Prostate gland (tissue), 2 donors: ENCODE measurements at regions not wholly inside any gene's neighbourhood (a gene's known extent, or its start where the extent isn't known, plus 50 kb on each side); places are given as distances from the start of the nearest gene placed in this dataset.

Experiments used
- CTCF ChIP-seq, 4 experiments: fragments of 200-600 bp in 2 of 4; fragments of 450-650 bp in 2 of 4; sonication (generic) in 2 of 4; IDR thresholded peaks; 1 replicate in 3 of 4; 2 replicates in 1 of 4; pipeline ENCODE4 v1.5.1; 2016 to 2019; ENCODE audit warnings: antibody characterized with exemption in 4 of 4, mild to moderate bottlenecking in 2 of 4, moderate library complexity in 2 of 4
- POLR2A ChIP-seq: fragments of 450-650 bp; IDR thresholded peaks from one replicate; pipeline ENCODE4 v1.6.1; 2016; ENCODE audit warnings: antibody characterized with exemption, mild to moderate bottlenecking
- POLR2AphosphoS5 ChIP-seq: sonication (generic); formaldehyde crosslinking; IDR thresholded peaks from one replicate; pipeline ENCODE4 v1.6.1; 2017; ENCODE audit warnings: antibody characterized with exemption

DNA sequence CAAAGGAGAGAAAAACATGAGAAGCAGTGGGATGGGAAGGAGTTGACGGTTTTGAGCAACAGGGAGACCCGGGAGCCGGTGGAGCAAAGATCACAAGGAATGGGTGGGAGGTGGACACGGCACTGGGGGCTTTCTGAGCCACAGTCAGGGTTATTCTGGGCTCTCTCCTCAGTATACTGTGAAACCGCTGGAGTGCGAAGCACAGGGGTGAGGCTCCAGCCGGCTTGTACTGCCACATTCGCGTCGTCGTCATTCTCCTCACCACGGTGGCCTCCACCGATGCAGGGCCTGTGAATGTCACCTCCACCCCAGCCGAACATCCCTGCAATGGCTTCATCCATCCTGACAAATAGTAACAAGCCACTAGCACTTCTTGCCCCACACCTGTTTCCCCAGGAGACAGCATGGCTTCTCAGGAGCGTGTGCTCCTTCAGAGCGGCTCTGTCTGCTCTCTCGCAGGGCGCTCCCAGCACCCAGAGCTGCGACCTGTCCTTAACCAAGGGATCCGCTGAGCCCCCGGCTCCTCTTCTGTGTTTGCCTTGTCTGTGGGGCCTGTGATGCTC is 1165.3 kb downstream of the TBC1D22A start:
- TF ChIP-seq CTCF (IDR thresholded peaks at IDR 0.05) = no peak
- TF ChIP-seq POLR2A = no peak
- TF ChIP-seq POLR2AphosphoS5 = no peak
